Neural cell (in vitro differentiated cells): ENCODE measurements at regions not wholly inside any gene's neighbourhood (a gene's known extent, or its start where the extent isn't known, plus 50 kb on each side); places are given as distances from the start of the nearest gene placed in this dataset.

Experiments used
- EP300 ChIP-seq: fragments of 450-650 bp; conservative IDR thresholded peaks from 2 replicates; pipeline ENCODE4 v1.6.1; 2014; ENCODE audit warnings: antibody characterized with exemption, mild to moderate bottlenecking, moderate library complexity; ENCODE audit not compliant: poor library complexity, severe bottlenecking
- RAD21 ChIP-seq: fragments of 450-650 bp; conservative IDR thresholded peaks from 2 replicates; pipeline ENCODE4 v1.6.1; 2014; ENCODE audit warnings: antibody characterized with exemption, mild to moderate bottlenecking, moderate library complexity
- TF ChIP-seq, protein P1 (sequence below): fragments of 450-650 bp; IDR thresholded peaks from 2 replicates; pipeline ENCODE4 v1.5.1; 2014; ENCODE audit warnings: antibody characterized with exemption, mild to moderate bottlenecking, moderate library complexity; ENCODE audit not compliant: poor library complexity, severe bottlenecking
- TF ChIP-seq, protein P2 (sequence below): IDR thresholded peaks from 2 replicates; pipeline ENCODE4 v1.6.1; 2012; ENCODE audit warnings: borderline replicate concordance

- TF ChIP-seq, protein P1, sequence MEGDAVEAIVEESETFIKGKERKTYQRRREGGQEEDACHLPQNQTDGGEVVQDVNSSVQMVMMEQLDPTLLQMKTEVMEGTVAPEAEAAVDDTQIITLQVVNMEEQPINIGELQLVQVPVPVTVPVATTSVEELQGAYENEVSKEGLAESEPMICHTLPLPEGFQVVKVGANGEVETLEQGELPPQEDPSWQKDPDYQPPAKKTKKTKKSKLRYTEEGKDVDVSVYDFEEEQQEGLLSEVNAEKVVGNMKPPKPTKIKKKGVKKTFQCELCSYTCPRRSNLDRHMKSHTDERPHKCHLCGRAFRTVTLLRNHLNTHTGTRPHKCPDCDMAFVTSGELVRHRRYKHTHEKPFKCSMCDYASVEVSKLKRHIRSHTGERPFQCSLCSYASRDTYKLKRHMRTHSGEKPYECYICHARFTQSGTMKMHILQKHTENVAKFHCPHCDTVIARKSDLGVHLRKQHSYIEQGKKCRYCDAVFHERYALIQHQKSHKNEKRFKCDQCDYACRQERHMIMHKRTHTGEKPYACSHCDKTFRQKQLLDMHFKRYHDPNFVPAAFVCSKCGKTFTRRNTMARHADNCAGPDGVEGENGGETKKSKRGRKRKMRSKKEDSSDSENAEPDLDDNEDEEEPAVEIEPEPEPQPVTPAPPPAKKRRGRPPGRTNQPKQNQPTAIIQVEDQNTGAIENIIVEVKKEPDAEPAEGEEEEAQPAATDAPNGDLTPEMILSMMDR, result no peak
- TF ChIP-seq RAD21, result no peak
- no peak for TF ChIP-seq EP300
- TF ChIP-seq, protein P2, sequence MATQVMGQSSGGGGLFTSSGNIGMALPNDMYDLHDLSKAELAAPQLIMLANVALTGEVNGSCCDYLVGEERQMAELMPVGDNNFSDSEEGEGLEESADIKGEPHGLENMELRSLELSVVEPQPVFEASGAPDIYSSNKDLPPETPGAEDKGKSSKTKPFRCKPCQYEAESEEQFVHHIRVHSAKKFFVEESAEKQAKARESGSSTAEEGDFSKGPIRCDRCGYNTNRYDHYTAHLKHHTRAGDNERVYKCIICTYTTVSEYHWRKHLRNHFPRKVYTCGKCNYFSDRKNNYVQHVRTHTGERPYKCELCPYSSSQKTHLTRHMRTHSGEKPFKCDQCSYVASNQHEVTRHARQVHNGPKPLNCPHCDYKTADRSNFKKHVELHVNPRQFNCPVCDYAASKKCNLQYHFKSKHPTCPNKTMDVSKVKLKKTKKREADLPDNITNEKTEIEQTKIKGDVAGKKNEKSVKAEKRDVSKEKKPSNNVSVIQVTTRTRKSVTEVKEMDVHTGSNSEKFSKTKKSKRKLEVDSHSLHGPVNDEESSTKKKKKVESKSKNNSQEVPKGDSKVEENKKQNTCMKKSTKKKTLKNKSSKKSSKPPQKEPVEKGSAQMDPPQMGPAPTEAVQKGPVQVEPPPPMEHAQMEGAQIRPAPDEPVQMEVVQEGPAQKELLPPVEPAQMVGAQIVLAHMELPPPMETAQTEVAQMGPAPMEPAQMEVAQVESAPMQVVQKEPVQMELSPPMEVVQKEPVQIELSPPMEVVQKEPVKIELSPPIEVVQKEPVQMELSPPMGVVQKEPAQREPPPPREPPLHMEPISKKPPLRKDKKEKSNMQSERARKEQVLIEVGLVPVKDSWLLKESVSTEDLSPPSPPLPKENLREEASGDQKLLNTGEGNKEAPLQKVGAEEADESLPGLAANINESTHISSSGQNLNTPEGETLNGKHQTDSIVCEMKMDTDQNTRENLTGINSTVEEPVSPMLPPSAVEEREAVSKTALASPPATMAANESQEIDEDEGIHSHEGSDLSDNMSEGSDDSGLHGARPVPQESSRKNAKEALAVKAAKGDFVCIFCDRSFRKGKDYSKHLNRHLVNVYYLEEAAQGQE, result no peak
Measured at GRCh38 chr15:95716708-95717107, 613.8 kb upstream of the NR2F2 start.
